Peyer's patch (tissue), 4 donors: ENCODE measurements at regions not wholly inside any gene's neighbourhood (a gene's known extent, or its start where the extent isn't known, plus 50 kb on each side); places are given as distances from the start of the nearest gene placed in this dataset.

Source experiments
- CTCF ChIP-seq, 6 experiments: fragments of 450-650 bp in 4 of 6; fragments of 200-600 bp in 2 of 6; sonication (generic) in 1 of 6; IDR thresholded peaks; one replicate each; pipeline ENCODE4 v1.5.1; 2017 to 2019; ENCODE audit warnings: antibody characterized with exemption in 6 of 6, mild to moderate bottlenecking in 3 of 6, moderate library complexity in 1 of 6
- POLR2A ChIP-seq, 2 donors: fragments of 450-650 bp; IDR thresholded peaks; one replicate each; pipeline ENCODE4 v1.5.1; 2017; ENCODE audit warnings: antibody characterized with exemption in 2 of 2, mild to moderate bottlenecking in 2 of 2, moderate library complexity in 2 of 2

- TF ChIP-seq CTCF (IDR thresholded peaks at IDR 0.05): no peak
- TF ChIP-seq POLR2A (IDR thresholded peaks at IDR 0.05): no peak
These were observed 178.6 kb downstream of the RPS24 start for GRCh38 chr10:78212060-78212785.
